SK-N-SH (cell line): ENCODE measurements at regions not wholly inside any gene's neighbourhood (a gene's known extent, or its start where the extent isn't known, plus 50 kb on each side); places are given as distances from the start of the nearest gene placed in this dataset.

Source experiments
- CTCF ChIA-PET: fragments of 300-600, 350-600 bp; formaldehyde crosslinking; extraction: SDS; loops from one replicate; lab custom pipeline; 2021; lab: Yijun Ruan, JAX
- POLR2A ChIA-PET: fragments of 350-600 bp; sonication (Branson Sonifier 250); formaldehyde crosslinking; extraction: SDS; loops from one replicate; lab custom pipeline; 2020; ENCODE audit warnings: antibody characterized with exemption, inconsistent platforms; lab: Yijun Ruan, JAX
- DNase-seq: peaks from one replicate; pipeline ENCODE4 v3.0.0; 2012
- H2AFZ ChIP-seq: fragments of 200-600 bp; sonication (generic); 2 replicates; pipeline ENCODE4 v1.8.1; 2016; ENCODE audit warnings: antibody characterized with exemption, mild to moderate bottlenecking, low read depth
- H3F3A ChIP-seq: fragments of 200-600 bp; sonication (generic); replicated peaks from 2 replicates; pipeline ENCODE3; 2016; ENCODE audit warnings: antibody characterized with exemption, mild to moderate bottlenecking; ENCODE audit not compliant: insufficient read depth
- H3K27ac ChIP-seq, 2 experiments: fragments of 200-500 bp in 1 of 2; fragments of 200-600 bp in 1 of 2; sonication (Bioruptor generic) in 1 of 2; sonication (generic), shearing (Covaris generic) in 1 of 2; 2 replicates each; pipeline versions ENCODE4 v1.5.1 to v1.6.1; 2014 to 2016; ENCODE audit warnings: low read depth in 2 of 2, inconsistent platforms in 1 of 2, low read length in 1 of 2, mild to moderate bottlenecking in 1 of 2, mixed read lengths in 1 of 2
- H3K27me3 ChIP-seq: fragments of 200-600 bp; sonication (generic), shearing (Covaris generic); 2 replicates; pipeline ENCODE4 v1.6.1; 2016; ENCODE audit warnings: mixed run types; ENCODE audit not compliant: insufficient read depth
- H3K36me3 ChIP-seq, 2 experiments: fragments of 200-500 bp in 1 of 2; fragments of 200-600 bp in 1 of 2; sonication (Bioruptor generic) in 1 of 2; sonication (generic) in 1 of 2; replicated peaks in 1 of 2; 2 replicates each; pipeline versions ENCODE3 to v1.5.1; 2014 to 2016; ENCODE audit warnings: low read length in 1 of 2, mild to moderate bottlenecking in 1 of 2; ENCODE audit not compliant: insufficient read depth in 2 of 2, control insufficient read depth in 1 of 2
- H3K4me1 ChIP-seq, 2 experiments: fragments of 200-500 bp in 1 of 2; fragments of 200-600 bp in 1 of 2; sonication (Bioruptor generic) in 1 of 2; sonication (generic), shearing (Covaris generic) in 1 of 2; 2 replicates each; pipeline versions ENCODE4 v1.5.1 to v1.6.1; 2014 to 2016; ENCODE audit warnings: low read depth in 1 of 2, low read length in 1 of 2, mixed run types in 1 of 2; ENCODE audit not compliant: insufficient read depth in 2 of 2, control insufficient read depth in 1 of 2
- H3K4me2 ChIP-seq: fragments of 200-600 bp; sonication (generic), shearing (Covaris generic); 2 replicates; pipeline ENCODE4 v1.6.1; 2017; ENCODE audit warnings: mixed run types
- H3K4me3 ChIP-seq, 2 experiments: fragments of 200-500 bp in 1 of 2; fragments of 200-600 bp in 1 of 2; sonication (Bioruptor generic) in 1 of 2; sonication (generic), shearing (Covaris generic) in 1 of 2; 2 replicates each; pipeline versions ENCODE4 v1.5.1 to v1.8.1; 2014 to 2016; ENCODE audit warnings: low read depth in 2 of 2, inconsistent platforms in 1 of 2, low read length in 1 of 2, mild to moderate bottlenecking in 1 of 2, mixed read lengths in 1 of 2, moderate library complexity in 1 of 2
- H3K79me2 ChIP-seq: fragments of 200-600 bp; sonication (generic); 2 replicates; pipeline ENCODE4 v1.8.1; 2017; ENCODE audit warnings: mild to moderate bottlenecking; ENCODE audit not compliant: insufficient read depth
- H3K9ac ChIP-seq: fragments of 200-600 bp; sonication (generic); 2 replicates; pipeline ENCODE4 v1.6.1; 2017; ENCODE audit warnings: mixed run types
- H3K9me2 ChIP-seq: fragments of 200-600 bp; sonication (generic); 2 replicates; pipeline ENCODE4 v1.6.1; 2017; ENCODE audit warnings: mixed run types
- H3K9me3 ChIP-seq: fragments of 200-600 bp; sonication (generic); 2 replicates; pipeline ENCODE4 v1.6.1; 2017; ENCODE audit warnings: mixed run types, mild to moderate bottlenecking, moderate library complexity
- H4K20me1 ChIP-seq: fragments of 200-600 bp; sonication (generic); 2 replicates; pipeline ENCODE4 v1.6.1; 2017; ENCODE audit warnings: mild to moderate bottlenecking, mixed run types; ENCODE audit not compliant: insufficient read depth
- GATA2 ChIP-seq: sonication (generic); formaldehyde crosslinking; IDR thresholded peaks from 2 replicates; pipeline ENCODE4 v1.5.0; 2020; ENCODE audit warnings: mild to moderate bottlenecking, missing genetic modification reagents
- JUND ChIP-seq: IDR thresholded peaks from 2 replicates; pipeline ENCODE4 v1.4.0; 2012
- MXI1 ChIP-seq: IDR thresholded peaks from 2 replicates; pipeline ENCODE4 v1.6.1; 2012; ENCODE audit warnings: mild to moderate bottlenecking, low read depth, low read length, improper control_type of control experiment
- NFIC ChIP-seq: IDR thresholded peaks from 2 replicates; pipeline ENCODE4 v1.4.0; 2012; ENCODE audit warnings: borderline replicate concordance
- POLR2AphosphoS5 ChIP-seq: IDR thresholded peaks from 2 replicates; pipeline ENCODE4 v1.6.1; 2012; ENCODE audit warnings: low read depth, low read length
- RXRA ChIP-seq: IDR thresholded peaks from 2 replicates; pipeline ENCODE4 v1.4.0; 2012; ENCODE audit warnings: low read depth, mild to moderate bottlenecking, borderline replicate concordance
- SIN3A ChIP-seq: IDR thresholded peaks from 2 replicates; pipeline ENCODE4 v1.6.1; 2012; ENCODE audit warnings: low read depth, mild to moderate bottlenecking, low read length, moderate library complexity, borderline replicate concordance
- TEAD4 ChIP-seq: IDR thresholded peaks from 2 replicates; pipeline ENCODE4 v1.4.0; 2012; ENCODE audit warnings: mild to moderate bottlenecking, borderline replicate concordance; ENCODE audit not compliant: insufficient read depth
- WGBS: methylation state at CpG from one replicate; pipeline ENCODE4 v1.1.6; 2017; ENCODE audit warnings: low lambda C conversion rate; 5-methylcytosine and 5-hydroxymethylcytosine counted together
- TF ChIP-seq, protein P1 (sequence below): IDR thresholded peaks from 2 replicates; pipeline ENCODE4 v1.6.1; 2012; ENCODE audit warnings: mild to moderate bottlenecking, low read depth, low read length, moderate library complexity
- TF ChIP-seq, protein P2 (sequence below): IDR thresholded peaks from 2 replicates; pipeline ENCODE4 v1.4.0; 2012; ENCODE audit warnings: low read depth
- TF ChIP-seq, protein P3 (sequence below): IDR thresholded peaks from 2 replicates; pipeline ENCODE4 v1.4.0; 2012; ENCODE audit warnings: low read depth, borderline replicate concordance

DNA sequence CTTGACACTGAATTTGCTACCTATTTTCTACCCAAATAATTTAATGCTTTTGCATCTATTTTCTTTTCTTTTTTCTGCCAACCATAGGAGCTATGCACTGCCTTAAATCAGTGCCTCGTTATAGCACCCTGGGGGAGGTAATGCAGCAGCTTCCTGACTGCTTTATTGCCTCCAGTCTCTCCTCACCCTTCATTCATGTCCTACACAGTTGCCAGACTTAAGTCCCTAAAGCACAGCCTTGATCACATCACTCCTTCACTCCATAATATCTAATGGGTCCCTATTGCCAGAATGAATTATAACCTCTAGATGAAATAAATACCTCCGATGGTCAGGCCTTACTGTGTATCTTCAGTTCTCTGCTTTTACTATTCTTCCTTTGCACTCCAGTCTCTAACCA is 211.2 kb upstream of the GLRA1 start (continued):
- TF ChIP-seq, protein P1, sequence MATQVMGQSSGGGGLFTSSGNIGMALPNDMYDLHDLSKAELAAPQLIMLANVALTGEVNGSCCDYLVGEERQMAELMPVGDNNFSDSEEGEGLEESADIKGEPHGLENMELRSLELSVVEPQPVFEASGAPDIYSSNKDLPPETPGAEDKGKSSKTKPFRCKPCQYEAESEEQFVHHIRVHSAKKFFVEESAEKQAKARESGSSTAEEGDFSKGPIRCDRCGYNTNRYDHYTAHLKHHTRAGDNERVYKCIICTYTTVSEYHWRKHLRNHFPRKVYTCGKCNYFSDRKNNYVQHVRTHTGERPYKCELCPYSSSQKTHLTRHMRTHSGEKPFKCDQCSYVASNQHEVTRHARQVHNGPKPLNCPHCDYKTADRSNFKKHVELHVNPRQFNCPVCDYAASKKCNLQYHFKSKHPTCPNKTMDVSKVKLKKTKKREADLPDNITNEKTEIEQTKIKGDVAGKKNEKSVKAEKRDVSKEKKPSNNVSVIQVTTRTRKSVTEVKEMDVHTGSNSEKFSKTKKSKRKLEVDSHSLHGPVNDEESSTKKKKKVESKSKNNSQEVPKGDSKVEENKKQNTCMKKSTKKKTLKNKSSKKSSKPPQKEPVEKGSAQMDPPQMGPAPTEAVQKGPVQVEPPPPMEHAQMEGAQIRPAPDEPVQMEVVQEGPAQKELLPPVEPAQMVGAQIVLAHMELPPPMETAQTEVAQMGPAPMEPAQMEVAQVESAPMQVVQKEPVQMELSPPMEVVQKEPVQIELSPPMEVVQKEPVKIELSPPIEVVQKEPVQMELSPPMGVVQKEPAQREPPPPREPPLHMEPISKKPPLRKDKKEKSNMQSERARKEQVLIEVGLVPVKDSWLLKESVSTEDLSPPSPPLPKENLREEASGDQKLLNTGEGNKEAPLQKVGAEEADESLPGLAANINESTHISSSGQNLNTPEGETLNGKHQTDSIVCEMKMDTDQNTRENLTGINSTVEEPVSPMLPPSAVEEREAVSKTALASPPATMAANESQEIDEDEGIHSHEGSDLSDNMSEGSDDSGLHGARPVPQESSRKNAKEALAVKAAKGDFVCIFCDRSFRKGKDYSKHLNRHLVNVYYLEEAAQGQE = no peak
- TF ChIP-seq MXI1 (no peak), SIN3A (no peak), TEAD4 (no peak)
- TF ChIP-seq, protein P2, sequence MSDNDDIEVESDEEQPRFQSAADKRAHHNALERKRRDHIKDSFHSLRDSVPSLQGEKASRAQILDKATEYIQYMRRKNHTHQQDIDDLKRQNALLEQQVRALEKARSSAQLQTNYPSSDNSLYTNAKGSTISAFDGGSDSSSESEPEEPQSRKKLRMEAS = no peak
- TF ChIP-seq, protein P3, sequence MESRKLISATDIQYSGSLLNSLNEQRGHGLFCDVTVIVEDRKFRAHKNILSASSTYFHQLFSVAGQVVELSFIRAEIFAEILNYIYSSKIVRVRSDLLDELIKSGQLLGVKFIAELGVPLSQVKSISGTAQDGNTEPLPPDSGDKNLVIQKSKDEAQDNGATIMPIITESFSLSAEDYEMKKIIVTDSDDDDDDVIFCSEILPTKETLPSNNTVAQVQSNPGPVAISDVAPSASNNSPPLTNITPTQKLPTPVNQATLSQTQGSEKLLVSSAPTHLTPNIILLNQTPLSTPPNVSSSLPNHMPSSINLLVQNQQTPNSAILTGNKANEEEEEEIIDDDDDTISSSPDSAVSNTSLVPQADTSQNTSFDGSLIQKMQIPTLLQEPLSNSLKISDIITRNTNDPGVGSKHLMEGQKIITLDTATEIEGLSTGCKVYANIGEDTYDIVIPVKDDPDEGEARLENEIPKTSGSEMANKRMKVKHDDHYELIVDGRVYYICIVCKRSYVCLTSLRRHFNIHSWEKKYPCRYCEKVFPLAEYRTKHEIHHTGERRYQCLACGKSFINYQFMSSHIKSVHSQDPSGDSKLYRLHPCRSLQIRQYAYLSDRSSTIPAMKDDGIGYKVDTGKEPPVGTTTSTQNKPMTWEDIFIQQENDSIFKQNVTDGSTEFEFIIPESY = no peak

DNA sequence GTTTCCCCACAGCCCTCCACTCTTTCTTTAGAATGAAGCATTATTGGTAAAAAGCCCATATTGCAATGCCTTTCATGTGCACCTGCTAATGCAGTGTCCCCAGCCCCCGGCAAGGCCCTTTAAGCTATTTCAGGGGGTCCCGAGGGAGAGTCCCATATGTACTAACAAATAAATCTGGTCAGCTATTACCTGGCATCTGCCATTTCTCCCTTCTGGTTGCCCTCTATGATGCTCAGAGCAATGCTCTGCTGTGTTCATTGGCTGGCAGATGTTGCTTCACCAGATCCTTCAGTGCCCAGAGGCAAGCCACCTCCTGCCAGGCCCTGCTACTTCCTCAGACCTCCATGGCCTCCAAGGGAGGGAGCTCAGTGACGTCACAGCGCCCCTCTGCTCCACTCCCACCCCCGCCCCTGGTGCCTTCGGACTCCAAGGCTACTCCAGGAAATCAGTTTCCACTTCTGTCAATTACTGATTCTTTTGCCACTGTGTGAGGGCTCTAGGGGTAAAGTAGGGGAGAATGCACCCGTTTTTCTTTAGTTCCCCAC is 201.1 kb upstream of the GLRA1 start:
- Histone ChIP-seq H3K4me3 (no peak overlapping the region), H3F3A (no peaks in the 10 kb centered on the region), H3K79me2 (no peaks in the 10 kb centered on the region)
- CTCF ChIA-PET = interaction anchor here (1.7 kb wide), 1 partner anchor 17 kb away, joined by 7 read pairs; no protein-coding TSS in a partner anchor
- DNase-seq = no peak
- TF ChIP-seq NFIC = no peak
- TF ChIP-seq JUND = no peak
- TF ChIP-seq, protein P3 = no peak
- TF ChIP-seq POLR2AphosphoS5 = no peak
- no peak for TF ChIP-seq RXRA
- no peak for TF ChIP-seq GATA2
- TF ChIP-seq, all 33 proteins: peak for 0
- H3K27ac ChIP-seq = no peak overlapping the region
- 5% methylated on average over 5 of the region's 7 CpGs for WGBS
- H3K36me3 ChIP-seq = no peaks in the 10 kb centered on the region
- no peak overlapping the region for H3K9ac ChIP-seq
- no peaks in the 10 kb centered on the region; the same call in 1 of the 2 replicates for H3K27me3 ChIP-seq
- H4K20me1 ChIP-seq = no peaks in the 10 kb centered on the region
- no peaks in the 10 kb centered on the region for H3K4me1 ChIP-seq
- POLR2A ChIA-PET = no interaction called here
- no peaks in the 10 kb centered on the region for H3K9me3 ChIP-seq
- H3K9me2 ChIP-seq = no peaks in the 10 kb centered on the region
- H2AFZ ChIP-seq = no peak overlapping the region
- H3K4me2 ChIP-seq = no peak overlapping the region
